Neuronal stem cell (in vitro differentiated cells): ENCODE measurements at regions not wholly inside any gene's neighbourhood (a gene's known extent, or its start where the extent isn't known, plus 50 kb on each side); places are given as distances from the start of the nearest gene placed in this dataset.

Source experiments
- DNase-seq: peaks from one replicate; pipeline ENCODE4 v3.0.0-alpha.2; 2013; ENCODE audit warnings: low spot score
- H2AFZ ChIP-seq: one replicate; pipeline ENCODE4 v1.6.1; 2013; ENCODE audit warnings: mild to moderate bottlenecking, low read length, inconsistent platforms
- H2AK5ac ChIP-seq: 2 replicates; pipeline ENCODE4 v1.6.1; 2013; ENCODE audit warnings: low read depth, mild to moderate bottlenecking, inconsistent platforms, low read length, moderate library complexity, mixed read lengths
- H2BK120ac ChIP-seq: 2 replicates; pipeline ENCODE4 v1.6.1; 2013; ENCODE audit warnings: low read depth, mild to moderate bottlenecking, inconsistent platforms, low read length, moderate library complexity, mixed read lengths
- H2BK12ac ChIP-seq: one replicate; pipeline ENCODE4 v1.6.1; 2013; ENCODE audit warnings: low read length, inconsistent platforms
- H2BK15ac ChIP-seq: 2 replicates; pipeline ENCODE4 v1.6.1; 2013; ENCODE audit warnings: mild to moderate bottlenecking, low read length, inconsistent platforms, mixed read lengths
- H2BK5ac ChIP-seq: one replicate; pipeline ENCODE4 v1.6.1; 2013; ENCODE audit warnings: inconsistent platforms, mild to moderate bottlenecking, low read length, moderate library complexity
- H3K14ac ChIP-seq: one replicate; pipeline ENCODE4 v1.6.1; 2013; ENCODE audit warnings: low read length, inconsistent platforms
- H3K18ac ChIP-seq: 2 replicates; pipeline ENCODE4 v1.6.1; 2013; ENCODE audit warnings: low read length, inconsistent platforms
- H3K23ac ChIP-seq: 2 replicates; pipeline ENCODE4 v1.6.1; 2013; ENCODE audit warnings: low read depth, mild to moderate bottlenecking, mixed read lengths, low read length, inconsistent platforms; ENCODE audit not compliant: poor library complexity
- H3K27ac ChIP-seq: replicated peaks from 3 replicates; pipeline ENCODE4 v1.5.1; 2013; ENCODE audit warnings: low read length, inconsistent platforms
- H3K27me3 ChIP-seq, 3 experiments: 2 replicates each; pipeline ENCODE4 v1.6.1; 2013; ENCODE audit warnings: low read length in 3 of 3, mild to moderate bottlenecking in 2 of 3, inconsistent platforms in 1 of 3, low read depth in 1 of 3, mixed read lengths in 1 of 3, moderate library complexity in 1 of 3; ENCODE audit not compliant: control insufficient read depth in 3 of 3, insufficient read depth in 3 of 3
- H3K36me3 ChIP-seq, 2 donors: replicated peaks in 1 of 2; 2 replicates each; pipeline ENCODE4 v1.6.1; 2013; ENCODE audit warnings: low read length in 2 of 2; ENCODE audit not compliant: control insufficient read depth in 2 of 2, insufficient read depth in 2 of 2
- H3K4ac ChIP-seq: 2 replicates; pipeline ENCODE4 v1.6.1; 2013; ENCODE audit warnings: inconsistent platforms, mild to moderate bottlenecking, low read length, moderate library complexity
- H3K4me1 ChIP-seq, 2 donors: 1 replicate in 1 of 2; 2 replicates in 1 of 2; pipeline ENCODE4 v1.6.1; 2013; ENCODE audit warnings: low read length in 2 of 2, low read depth in 1 of 2; ENCODE audit not compliant: control insufficient read depth in 2 of 2, insufficient read depth in 1 of 2
- H3K4me2 ChIP-seq: one replicate; pipeline ENCODE4 v1.6.1; 2013; ENCODE audit warnings: mild to moderate bottlenecking, low read length, inconsistent platforms; ENCODE audit not compliant: insufficient read depth, poor library complexity, severe bottlenecking
- H3K4me3 ChIP-seq, 2 donors: 2 replicates each; pipeline ENCODE4 v1.5.1; 2013; ENCODE audit warnings: low read length in 2 of 2, mild to moderate bottlenecking in 2 of 2, inconsistent platforms in 1 of 2, moderate library complexity in 1 of 2
- H3K79me1 ChIP-seq: one replicate; pipeline ENCODE4 v1.6.1; 2013; ENCODE audit warnings: low read depth, mild to moderate bottlenecking, inconsistent platforms, low read length, moderate library complexity
- H3K9ac ChIP-seq: one replicate; pipeline ENCODE4 v1.6.1; 2013; ENCODE audit warnings: mild to moderate bottlenecking, low read depth, low read length, inconsistent platforms; ENCODE audit not compliant: poor library complexity
- H3K9me3 ChIP-seq, 2 donors: replicated peaks in 1 of 2; 2 replicates each; pipeline versions ENCODE3 to v1.6.1; 2013; ENCODE audit warnings: low read length in 2 of 2, mild to moderate bottlenecking in 2 of 2, inconsistent platforms in 1 of 2, low read depth in 1 of 2, mixed read lengths in 1 of 2, moderate library complexity in 1 of 2; ENCODE audit not compliant: control insufficient read depth in 2 of 2, insufficient read depth in 1 of 2
- H4K8ac ChIP-seq: one replicate; pipeline ENCODE4 v1.6.1; 2013; ENCODE audit warnings: low read depth, mild to moderate bottlenecking, inconsistent platforms, low read length, moderate library complexity
- H4K91ac ChIP-seq: one replicate; pipeline ENCODE4 v1.6.1; 2013; ENCODE audit warnings: low read length, low read depth, mild to moderate bottlenecking, inconsistent platforms; ENCODE audit not compliant: poor library complexity
- WGBS, 2 donors: extraction: QIAGEN DNeasy Blood & Tissue Kit; methylation state at CpG; one replicate each; pipeline ENCODE4 v1.1.7; 2013; ENCODE audit warnings: missing lambda C conversion rate in 2 of 2, mixed read lengths in 1 of 2; ENCODE audit not compliant: insufficient read length in 2 of 2, insufficient replicate concordance in 1 of 2; ENCODE audit errors: extremely low coverage in 2 of 2; 5-methylcytosine and 5-hydroxymethylcytosine counted together

- Histone ChIP-seq H3K4me1 (no peaks in the 10 kb centered on the region), H3K27me3 (no peaks in the 10 kb centered on the region), H2AFZ (no peak overlapping the region), H2AK5ac (no peak overlapping the region), H3K9ac (no peak overlapping the region), H2BK120ac (no peak overlapping the region), H3K18ac (no peak overlapping the region), H2BK15ac (no peak overlapping the region), H3K36me3 (peaks cover 0 to 2% of the 10 kb centered on the region in 2 donors), H4K91ac (no peak overlapping the region), H3K4me2 (no peak overlapping the region), H3K4ac (no peak overlapping the region), H2BK12ac (no peak overlapping the region), H2BK5ac (no peak overlapping the region), H4K8ac (no peak overlapping the region), H3K9me3 (no peaks in the 10 kb centered on the region), H3K79me1 (no peaks in the 10 kb centered on the region), H3K14ac (no peak overlapping the region), H3K23ac (no peak overlapping the region), H3K27ac (no peak overlapping the region), H3K4me3 (no peak overlapping the region)
- no peak for DNase-seq
- no CpG with 5 or more reads among the region's 1 CpG for WGBS, 2 donors
Measured at GRCh38 chr12:85374981-85375380, 95.0 kb downstream of the ALX1 start.

- Histone ChIP-seq H3K4me2 (no peak overlapping the region), H3K4me3 (no peak overlapping the region), H2AFZ (no peak overlapping the region), H2BK5ac (no peak overlapping the region), H3K27me3 (no peaks in the 10 kb centered on the region), H2BK12ac (no peak overlapping the region), H3K14ac (no peak overlapping the region), H3K27ac (no peak overlapping the region), H2AK5ac (no peak overlapping the region), H3K4ac (no peak overlapping the region), H2BK15ac (no peak overlapping the region), H2BK120ac (no peak overlapping the region), H4K91ac (no peak overlapping the region), H3K4me1 (no peaks in the 10 kb centered on the region), H3K36me3 (no peaks in the 10 kb centered on the region), H3K9ac (no peak overlapping the region), H3K9me3 (no peaks in the 10 kb centered on the region), H3K23ac (no peak overlapping the region), H3K79me1 (no peaks in the 10 kb centered on the region), H4K8ac (no peak overlapping the region), H3K18ac (no peak overlapping the region)
- DNase-seq, result no peak
Measured at GRCh38 chr12:85385406-85385805, 105.4 kb downstream of the ALX1 start.

- H2BK15ac ChIP-seq, result no peak overlapping the region
- H3K18ac ChIP-seq, result no peak overlapping the region
- no CpG with 5 or more reads among the region's 1 CpG for WGBS, 2 donors
- H3K79me1 ChIP-seq, result no peaks in the 10 kb centered on the region
- no peak overlapping the region for H2BK12ac ChIP-seq
- no peak overlapping the region for H4K91ac ChIP-seq
- no peak overlapping the region for H3K9ac ChIP-seq
- H2AFZ ChIP-seq, result no peak overlapping the region
- H2BK5ac ChIP-seq, result no peak overlapping the region
- H3K4me1 ChIP-seq, result no peaks in the 10 kb centered on the region
- H3K4me2 ChIP-seq, result no peak overlapping the region
- no peak overlapping the region for H3K23ac ChIP-seq
- no peak overlapping the region for H2BK120ac ChIP-seq
- H4K8ac ChIP-seq, result no peak overlapping the region
- H3K14ac ChIP-seq, result no peak overlapping the region
- H3K36me3 ChIP-seq, result no peaks in the 10 kb centered on the region
- H3K27ac ChIP-seq, result no peak overlapping the region
- no peaks in the 10 kb centered on the region for H3K27me3 ChIP-seq
- no peak overlapping the region for H3K4me3 ChIP-seq
- no peaks in the 10 kb centered on the region for H3K9me3 ChIP-seq
- no peak for DNase-seq
- no peak overlapping the region for H3K4ac ChIP-seq
- no peak overlapping the region for H2AK5ac ChIP-seq
Measured at GRCh38 chr12:85390266-85390665, 110.2 kb downstream of the ALX1 start.

- Histone ChIP-seq H3K18ac (no peak overlapping the region), H2AK5ac (no peak overlapping the region), H4K8ac (no peak overlapping the region), H3K4me2 (no peak overlapping the region), H2AFZ (no peak overlapping the region), H3K9ac (no peak overlapping the region), H3K4me3 (no peak overlapping the region), H3K4me1 (no peaks in the 10 kb centered on the region), H3K27me3 (no peaks in the 10 kb centered on the region), H3K9me3 (no peaks in the 10 kb centered on the region), H3K14ac (no peak overlapping the region), H4K91ac (no peak overlapping the region), H3K79me1 (no peaks in the 10 kb centered on the region), H3K36me3 (no peaks in the 10 kb centered on the region), H2BK120ac (no peak overlapping the region), H3K4ac (no peak overlapping the region), H3K23ac (no peak overlapping the region), H3K27ac (no peak overlapping the region), H2BK5ac (no peak overlapping the region), H2BK12ac (no peak overlapping the region), H2BK15ac (no peak overlapping the region)
- WGBS, 2 donors, result no CpG with 5 or more reads among the region's 1 CpG
- DNase-seq, result no peak
Measured at GRCh38 chr12:85392508-85392907, 112.5 kb downstream of the ALX1 start.
